ENCODE measurements at regions not wholly inside any gene's neighbourhood (a gene's known extent, or its start where the extent isn't known, plus 50 kb on each side); places are given as distances from the start of the nearest gene placed in this dataset.

DNA sequence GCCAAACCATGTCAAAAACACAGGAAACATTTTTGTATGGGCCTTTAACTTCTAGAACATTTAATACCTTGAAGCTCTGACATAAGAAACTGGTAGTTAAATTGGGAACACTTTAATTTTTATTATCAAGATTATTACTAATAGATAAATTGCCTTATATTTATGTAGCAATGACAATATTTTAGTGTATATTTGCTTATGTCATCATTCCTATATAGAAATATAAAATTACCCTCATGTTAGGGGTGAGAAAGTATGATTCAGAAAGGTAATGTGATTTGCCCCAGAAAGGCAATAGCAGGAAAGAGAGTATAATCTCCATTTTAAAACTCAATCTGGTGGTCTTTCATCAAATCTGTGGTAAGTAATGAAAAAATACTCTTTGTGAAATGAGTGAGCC, 147.4 kb downstream of the IL15 start:
- no peaks in the 10 kb centered on the region for H3K27me3 ChIP-seq (ENCODE audit: control insufficient read depth, insufficient read depth, low read length)
- H3K36me3 ChIP-seq (ENCODE audit: control insufficient read depth, insufficient read depth, low read length), result no peaks in the 10 kb centered on the region
- no peaks in the 10 kb centered on the region for H3K4me1 ChIP-seq (ENCODE audit: control insufficient read depth, insufficient read depth, low read length)
- DNase-seq, result no peak
- H3K4me3 ChIP-seq (ENCODE audit: low read length), result no peak overlapping the region
- H3K27ac ChIP-seq (ENCODE audit: low read length), result no peak overlapping the region
- H3K9me3 ChIP-seq (replicated peaks; ENCODE audit: control insufficient read depth, low read depth, low read length), result no peaks in the 10 kb centered on the region

GRCh38 chr4:141786946-141787345, 150.6 kb downstream of the IL15 start:
- Histone ChIP-seq H3K36me3 (ENCODE audit: control insufficient read depth, insufficient read depth, low read length) (no peaks in the 10 kb centered on the region), H3K27me3 (ENCODE audit: control insufficient read depth, insufficient read depth, low read length) (no peaks in the 10 kb centered on the region), H3K4me3 (ENCODE audit: low read length) (no peak overlapping the region), H3K9me3 (replicated peaks; ENCODE audit: control insufficient read depth, low read depth, low read length) (no peaks in the 10 kb centered on the region), H3K27ac (ENCODE audit: low read length) (no peak overlapping the region), H3K4me1 (ENCODE audit: control insufficient read depth, insufficient read depth, low read length) (no peaks in the 10 kb centered on the region)
- DNase-seq, result no peak

DNA sequence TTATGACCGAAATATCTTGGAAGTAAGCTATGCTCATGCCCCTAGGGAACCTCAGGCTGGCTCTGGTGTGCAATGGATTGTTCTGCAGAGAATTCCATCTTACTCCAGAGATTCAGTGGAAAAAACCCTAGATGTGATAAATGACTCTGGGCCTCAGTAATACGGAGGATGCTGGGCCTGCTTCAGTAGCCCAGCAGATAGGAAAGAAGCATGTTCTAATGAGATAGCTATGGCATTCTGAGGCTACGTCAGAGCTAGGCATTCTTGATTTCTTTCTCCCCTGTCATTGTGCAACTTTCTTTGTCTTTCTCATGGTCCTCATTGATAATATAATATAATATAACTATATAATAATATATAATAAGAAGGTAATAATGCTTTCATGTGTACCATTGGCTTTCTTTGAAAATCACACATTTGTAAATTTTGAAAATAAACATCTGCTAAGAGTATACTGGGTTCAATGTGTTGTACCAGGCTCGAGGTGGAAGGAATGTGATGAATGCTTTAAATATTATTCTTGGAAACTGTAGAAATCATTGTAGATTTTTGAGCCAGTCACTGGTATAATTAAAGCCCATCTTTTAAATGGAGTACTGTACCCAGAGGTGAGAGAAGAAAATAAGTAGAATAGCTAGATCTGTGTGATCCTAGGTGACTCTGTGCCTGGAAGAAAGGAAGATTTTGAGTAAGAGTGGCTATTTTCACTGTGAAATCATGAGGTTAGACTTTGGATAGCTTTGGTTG, 152.0 kb downstream of the IL15 start:
- Histone ChIP-seq H3K36me3 (ENCODE audit: control insufficient read depth, insufficient read depth, low read length) (no peaks in the 10 kb centered on the region), H3K9me3 (replicated peaks; ENCODE audit: control insufficient read depth, low read depth, low read length) (no peaks in the 10 kb centered on the region), H3K27me3 (ENCODE audit: control insufficient read depth, insufficient read depth, low read length) (no peaks in the 10 kb centered on the region), H3K4me3 (ENCODE audit: low read length) (no peak overlapping the region), H3K4me1 (ENCODE audit: control insufficient read depth, insufficient read depth, low read length) (no peaks in the 10 kb centered on the region), H3K27ac (ENCODE audit: low read length) (no peak overlapping the region)
- DNase-seq, result no peak
- 100% methylated on average over 1 of the region's 4 CpGs for WGBS (ENCODE audit: insufficient coverage)

GRCh38 chr4:141789716-141790115, 153.3 kb downstream of the IL15 start:
- H3K36me3 ChIP-seq (ENCODE audit: control insufficient read depth, insufficient read depth, low read length), result no peaks in the 10 kb centered on the region
- no peak overlapping the region for H3K27ac ChIP-seq (ENCODE audit: low read length)
- H3K9me3 ChIP-seq (replicated peaks; ENCODE audit: control insufficient read depth, low read depth, low read length), result no peaks in the 10 kb centered on the region
- H3K4me3 ChIP-seq (ENCODE audit: low read length), result no peak overlapping the region
- H3K27me3 ChIP-seq (ENCODE audit: control insufficient read depth, insufficient read depth, low read length), result no peaks in the 10 kb centered on the region
- H3K4me1 ChIP-seq (ENCODE audit: control insufficient read depth, insufficient read depth, low read length), result no peaks in the 10 kb centered on the region
- no CpG with 5 or more reads among the region's 4 CpGs for WGBS (ENCODE audit: insufficient coverage)
- DNase-seq, result no peak

- no peak for DNase-seq
- H3K9me3 ChIP-seq (replicated peaks; ENCODE audit: control insufficient read depth, low read depth, low read length), result no peaks in the 10 kb centered on the region
- no peaks in the 10 kb centered on the region for H3K4me1 ChIP-seq (ENCODE audit: control insufficient read depth, insufficient read depth, low read length)
- no peaks in the 10 kb centered on the region for H3K36me3 ChIP-seq (ENCODE audit: control insufficient read depth, insufficient read depth, low read length)
- no peak overlapping the region for H3K27ac ChIP-seq (ENCODE audit: low read length)
- no peak overlapping the region for H3K4me3 ChIP-seq (ENCODE audit: low read length)
- WGBS (ENCODE audit: insufficient coverage), result no CpG with 5 or more reads among the region's 2 CpGs
- no peaks in the 10 kb centered on the region for H3K27me3 ChIP-seq (ENCODE audit: control insufficient read depth, insufficient read depth, low read length)
Measured at GRCh38 chr4:141792164-141792563, 155.8 kb downstream of the IL15 start.

- WGBS (ENCODE audit: insufficient coverage), result no CpG with 5 or more reads among the region's 2 CpGs
- Histone ChIP-seq H3K27ac (ENCODE audit: low read length) (no peak overlapping the region), H3K27me3 (ENCODE audit: control insufficient read depth, insufficient read depth, low read length) (no peaks in the 10 kb centered on the region), H3K4me3 (ENCODE audit: low read length) (no peak overlapping the region), H3K4me1 (ENCODE audit: control insufficient read depth, insufficient read depth, low read length) (no peaks in the 10 kb centered on the region), H3K9me3 (replicated peaks; ENCODE audit: control insufficient read depth, low read depth, low read length) (no peaks in the 10 kb centered on the region), H3K36me3 (ENCODE audit: control insufficient read depth, insufficient read depth, low read length) (no peaks in the 10 kb centered on the region)
- DNase-seq, result no peak
Measured at GRCh38 chr4:141797966-141798365, 161.6 kb downstream of the IL15 start.

- DNase-seq, result no peak
- H3K27me3 ChIP-seq (ENCODE audit: control insufficient read depth, insufficient read depth, low read length), result no peaks in the 10 kb centered on the region
- H3K9me3 ChIP-seq (replicated peaks; ENCODE audit: control insufficient read depth, low read depth, low read length), result no peaks in the 10 kb centered on the region
- no peaks in the 10 kb centered on the region for H3K4me1 ChIP-seq (ENCODE audit: control insufficient read depth, insufficient read depth, low read length)
- no CpG with 5 or more reads among the region's 3 CpGs for WGBS (ENCODE audit: insufficient coverage)
- no peak overlapping the region for H3K27ac ChIP-seq (ENCODE audit: low read length)
- no peak overlapping the region for H3K4me3 ChIP-seq (ENCODE audit: low read length)
- no peaks in the 10 kb centered on the region for H3K36me3 ChIP-seq (ENCODE audit: control insufficient read depth, insufficient read depth, low read length)
Measured at GRCh38 chr4:141801558-141801957, 165.2 kb downstream of the IL15 start.

DNA sequence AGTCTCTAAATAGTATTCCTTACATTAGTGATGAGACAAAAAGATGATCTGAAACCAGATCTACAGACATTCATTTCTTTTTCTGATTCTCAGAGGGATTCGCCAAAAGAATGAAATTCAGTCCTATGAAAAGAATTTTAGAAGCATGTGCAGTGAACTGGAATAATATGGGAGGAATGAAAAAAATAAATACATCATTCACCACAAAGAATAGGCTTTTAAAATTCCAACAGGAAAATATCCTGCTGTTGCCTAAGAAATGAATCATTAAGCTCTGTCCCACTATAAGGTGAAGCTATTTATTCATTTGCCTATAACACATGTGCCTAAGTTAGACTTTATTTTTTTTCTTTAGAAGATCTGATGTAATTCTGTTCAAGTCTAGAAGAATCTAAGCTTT, 165.9 kb downstream of the IL15 start:
- H3K36me3 ChIP-seq (ENCODE audit: control insufficient read depth, insufficient read depth, low read length), result no peaks in the 10 kb centered on the region
- H3K9me3 ChIP-seq (replicated peaks; ENCODE audit: control insufficient read depth, low read depth, low read length), result no peaks in the 10 kb centered on the region
- H3K4me1 ChIP-seq (ENCODE audit: control insufficient read depth, insufficient read depth, low read length), result no peaks in the 10 kb centered on the region
- WGBS (ENCODE audit: insufficient coverage), result no CpG with 5 or more reads among the region's 1 CpG
- H3K4me3 ChIP-seq (ENCODE audit: low read length), result no peak overlapping the region
- DNase-seq, result no peak
- H3K27me3 ChIP-seq (ENCODE audit: control insufficient read depth, insufficient read depth, low read length), result no peaks in the 10 kb centered on the region
- H3K27ac ChIP-seq (ENCODE audit: low read length), result no peak overlapping the region

GRCh38 chr4:141804836-141805235, 168.5 kb downstream of the IL15 start:
- Histone ChIP-seq H3K36me3 (ENCODE audit: control insufficient read depth, insufficient read depth, low read length) (no peaks in the 10 kb centered on the region), H3K27ac (ENCODE audit: low read length) (no peak overlapping the region), H3K4me3 (ENCODE audit: low read length) (no peak overlapping the region), H3K27me3 (ENCODE audit: control insufficient read depth, insufficient read depth, low read length) (no peaks in the 10 kb centered on the region), H3K9me3 (replicated peaks; ENCODE audit: control insufficient read depth, low read depth, low read length) (no peaks in the 10 kb centered on the region), H3K4me1 (ENCODE audit: control insufficient read depth, insufficient read depth, low read length) (no peaks in the 10 kb centered on the region)
- WGBS (ENCODE audit: insufficient coverage), result no CpG with 5 or more reads among the region's 1 CpG
- no peak for DNase-seq

DNA sequence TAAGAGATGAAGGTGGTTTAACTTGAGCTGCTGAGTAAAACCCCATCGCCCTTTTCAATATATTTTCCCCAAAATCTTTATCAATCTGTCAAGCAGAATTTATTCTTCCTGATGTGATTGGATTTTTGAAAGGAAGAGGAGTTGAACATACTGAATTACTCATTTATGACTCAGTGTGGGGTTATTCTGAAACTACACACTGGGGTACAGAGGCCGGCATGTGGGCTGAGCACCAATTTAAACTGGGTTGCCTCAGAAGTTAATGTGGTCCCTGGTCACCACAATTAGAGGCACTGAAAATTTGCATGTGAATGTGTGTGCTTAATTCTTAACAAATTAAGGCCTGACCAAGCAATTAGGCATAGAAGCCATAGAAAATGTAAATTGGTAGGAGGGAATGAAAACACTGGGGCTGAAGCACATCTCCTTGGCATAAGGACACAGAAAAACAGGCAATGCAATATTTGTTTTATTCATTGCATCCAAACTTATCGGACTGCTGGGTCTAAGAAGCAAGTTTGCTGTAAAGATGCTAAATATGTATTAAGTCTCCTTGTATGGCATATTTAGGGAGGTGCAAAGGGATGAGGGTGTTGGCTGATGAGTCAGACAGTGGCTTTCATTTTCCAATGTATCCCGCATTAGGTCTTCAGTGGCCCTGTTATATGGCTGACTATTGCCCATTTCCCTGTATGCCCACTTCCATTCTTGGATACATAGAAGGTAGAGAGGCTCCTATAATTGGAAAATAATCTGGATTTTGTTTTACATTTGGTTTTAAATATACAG, 170.9 kb downstream of the IL15 start:
- Histone ChIP-seq H3K27me3 (ENCODE audit: control insufficient read depth, insufficient read depth, low read length) (no peaks in the 10 kb centered on the region), H3K4me3 (ENCODE audit: low read length) (no peak overlapping the region), H3K4me1 (ENCODE audit: control insufficient read depth, insufficient read depth, low read length) (no peaks in the 10 kb centered on the region), H3K27ac (ENCODE audit: low read length) (no peak overlapping the region), H3K36me3 (ENCODE audit: control insufficient read depth, insufficient read depth, low read length) (no peaks in the 10 kb centered on the region), H3K9me3 (replicated peaks; ENCODE audit: control insufficient read depth, low read depth, low read length) (no peaks in the 10 kb centered on the region)
- no peak for DNase-seq
- WGBS (ENCODE audit: insufficient coverage), result 83% methylated on average over 1 of the region's 4 CpGs
